ENCODE measurements at regions not wholly inside any gene's neighbourhood (a gene's known extent, or its start where the extent isn't known, plus 50 kb on each side); places are given as distances from the start of the nearest gene placed in this dataset.
"Not testable (repeated sequence)": the region's sequence is repeated elsewhere in the genome, so short reads cannot be mapped to it uniquely, and the experiment has no call there.

DNA sequence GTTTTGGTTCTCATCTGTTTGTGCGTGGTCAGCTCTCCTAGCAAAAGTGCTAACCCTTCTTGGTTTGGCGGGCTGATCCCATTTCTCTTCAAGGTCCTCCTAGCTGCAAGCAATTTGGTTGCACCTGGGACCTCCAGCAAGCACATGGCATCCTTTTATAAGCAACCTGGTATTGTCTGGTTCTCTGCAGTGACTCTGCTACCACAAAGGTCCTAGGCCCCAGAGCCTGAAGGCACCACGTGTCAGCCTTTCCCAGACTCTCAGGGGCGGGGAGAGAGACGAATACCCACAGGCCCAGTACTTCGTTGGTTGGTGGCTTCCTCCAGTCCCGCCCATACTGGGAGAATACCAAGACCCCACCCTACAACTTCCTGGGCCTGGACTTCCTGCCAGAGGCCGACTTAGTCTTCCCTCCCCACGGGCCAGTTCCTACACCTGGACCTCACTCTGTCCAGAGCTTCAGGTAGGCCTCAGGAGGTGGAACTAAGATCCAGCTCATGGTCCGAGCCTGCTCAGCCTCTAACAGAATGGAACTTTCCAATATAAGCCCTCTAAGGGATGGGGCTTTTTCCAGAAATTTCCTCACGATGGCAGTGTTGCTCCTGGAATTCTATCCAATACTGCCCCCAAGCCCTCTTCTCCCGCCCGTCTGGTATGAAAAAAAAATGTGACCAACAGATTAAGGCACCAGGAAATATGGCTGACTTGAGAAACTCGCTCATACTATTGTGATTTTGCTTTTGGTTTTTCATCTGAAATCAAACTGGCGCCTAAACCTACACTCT lies 192.5 kb upstream of the STK26 start:
- Histone ChIP-seq H3K36me3 (ENCODE audit: control insufficient read depth, insufficient read depth, low read length) (peaks cover 22% of the 10 kb centered on the region), H3K4me1 (ENCODE audit: control insufficient read depth, insufficient read depth, low read length) (peaks cover 32% of the 10 kb centered on the region), H3K4me3 (ENCODE audit: low read depth, low read length) (peak overlapping the region; percentile 94), H3K27me3 (ENCODE audit: control insufficient read depth, insufficient read depth, low read length) (no peaks in the 10 kb centered on the region), H3K9ac (ENCODE audit: low read depth, low read length) (peak overlapping the region; percentile 92), H3K9me3 (ENCODE audit: control insufficient read depth, insufficient read depth, low read length) (no peaks in the 10 kb centered on the region), H3K27ac (ENCODE audit: low read depth, low read length) (peak overlapping the region; percentile 96)

- Histone ChIP-seq H3K27me3 (ENCODE audit: control insufficient read depth, insufficient read depth, low read length) (no peaks in the 10 kb centered on the region), H3K9ac (ENCODE audit: low read depth, low read length) (peak overlapping the region; percentile 92), H3K27ac (ENCODE audit: low read depth, low read length) (peak overlapping the region; percentile 96)
These were observed 191.9 kb upstream of the STK26 start for GRCh38 chrX:131831185-131831520.

GRCh38 chrX:131836161-131836560 lies 186.9 kb upstream of the STK26 start:
- H3K4me1 ChIP-seq (ENCODE audit: control insufficient read depth, insufficient read depth, low read length) = peaks cover 15% of the 10 kb centered on the region
- H3K4me3 ChIP-seq (ENCODE audit: low read depth, low read length) = no peak overlapping the region
- H3K27ac ChIP-seq (ENCODE audit: low read depth, low read length) = no peak overlapping the region
- H3K9ac ChIP-seq (ENCODE audit: low read depth, low read length) = no peak overlapping the region
- no peaks in the 10 kb centered on the region for H3K9me3 ChIP-seq (ENCODE audit: control insufficient read depth, insufficient read depth, low read length)
- no peaks in the 10 kb centered on the region for H3K36me3 ChIP-seq (ENCODE audit: control insufficient read depth, insufficient read depth, low read length)
- no peaks in the 10 kb centered on the region for H3K27me3 ChIP-seq (ENCODE audit: control insufficient read depth, insufficient read depth, low read length)

More at GRCh38 chrX:131831185-131831520, 191.9 kb upstream of the STK26 start:
- Histone ChIP-seq H3K4me1 (ENCODE audit: control insufficient read depth, insufficient read depth, low read length) (peaks cover 32% of the 10 kb centered on the region), H3K9me3 (ENCODE audit: control insufficient read depth, insufficient read depth, low read length) (no peaks in the 10 kb centered on the region), H3K36me3 (ENCODE audit: control insufficient read depth, insufficient read depth, low read length) (peaks cover 16% of the 10 kb centered on the region), H3K4me3 (ENCODE audit: low read depth, low read length) (peak overlapping the region; percentile 94)

GRCh38 chrX:131837325-131837724 lies 185.8 kb upstream of the STK26 start:
- H3K9me3 ChIP-seq (ENCODE audit: control insufficient read depth, insufficient read depth, low read length) = no peaks in the 10 kb centered on the region
- H3K9ac ChIP-seq (ENCODE audit: low read depth, low read length) = no peak overlapping the region
- no peak overlapping the region for H3K27ac ChIP-seq (ENCODE audit: low read depth, low read length)
- no peak overlapping the region for H3K4me3 ChIP-seq (ENCODE audit: low read depth, low read length)
- peaks cover 5% of the 10 kb centered on the region for H3K4me1 ChIP-seq (ENCODE audit: control insufficient read depth, insufficient read depth, low read length)
- H3K27me3 ChIP-seq (ENCODE audit: control insufficient read depth, insufficient read depth, low read length) = 0 out of 2 replicates have a peak, but pooled peaks cover 3% of the 10 kb centered on the region
- no peaks in the 10 kb centered on the region for H3K36me3 ChIP-seq (ENCODE audit: control insufficient read depth, insufficient read depth, low read length)

DNA sequence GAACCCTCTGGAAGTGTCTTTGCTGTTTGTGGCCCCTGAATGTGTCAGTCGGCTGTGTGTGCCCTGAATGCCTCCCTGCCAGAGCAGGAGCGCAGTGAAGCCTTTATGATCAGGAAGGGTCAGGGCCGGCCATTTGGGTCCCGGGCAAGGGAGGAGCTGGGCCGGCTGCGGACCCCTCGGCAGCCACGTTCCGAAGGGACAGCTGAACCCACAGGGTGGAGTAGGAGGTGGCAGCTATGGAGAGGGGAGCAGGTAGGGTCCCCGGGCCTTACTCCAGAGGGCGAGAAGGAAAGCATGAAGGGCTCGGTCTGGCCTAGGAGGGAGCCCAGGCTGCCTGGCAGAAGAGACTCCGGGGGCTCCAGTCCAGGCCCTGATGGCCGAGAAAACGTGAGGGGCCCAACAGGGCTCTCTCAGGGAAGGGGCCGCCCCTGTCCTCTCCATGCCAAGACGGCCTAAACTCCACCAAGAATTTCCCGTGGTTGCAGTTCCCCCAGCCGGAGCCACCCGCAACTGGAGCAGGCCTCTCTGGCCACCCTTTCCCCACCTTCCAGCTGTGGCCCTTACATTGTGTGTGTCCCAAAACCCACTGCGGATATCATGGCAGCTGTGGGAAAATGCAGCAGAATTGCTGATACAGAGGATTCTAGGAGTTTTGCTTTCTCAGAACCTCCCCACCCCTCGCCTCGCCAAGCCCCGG lies 182.2 kb upstream of the STK26 start:
- no peaks in the 10 kb centered on the region for H3K36me3 ChIP-seq (ENCODE audit: control insufficient read depth, insufficient read depth, low read length)
- H3K9me3 ChIP-seq (ENCODE audit: control insufficient read depth, insufficient read depth, low read length) = no peaks in the 10 kb centered on the region
- no peak overlapping the region for H3K4me3 ChIP-seq (ENCODE audit: low read depth, low read length)
- peaks cover 3% of the 10 kb centered on the region; the same call in 1 of the 2 replicates for H3K27me3 ChIP-seq (ENCODE audit: control insufficient read depth, insufficient read depth, low read length)
- no peak overlapping the region for H3K27ac ChIP-seq (ENCODE audit: low read depth, low read length)
- peaks cover 3% of the 10 kb centered on the region; the same call in 1 of the 2 replicates for H3K4me1 ChIP-seq (ENCODE audit: control insufficient read depth, insufficient read depth, low read length)
- no peak overlapping the region for H3K9ac ChIP-seq (ENCODE audit: low read depth, low read length)

- no peak overlapping the region for H3K9ac ChIP-seq (ENCODE audit: low read depth, low read length)
- no peaks in the 10 kb centered on the region for H3K36me3 ChIP-seq (ENCODE audit: control insufficient read depth, insufficient read depth, low read length)
- peak overlapping the region; percentile 39 for H3K4me3 ChIP-seq (ENCODE audit: low read depth, low read length)
- no peak overlapping the region for H3K27ac ChIP-seq (ENCODE audit: low read depth, low read length)
- H3K4me1 ChIP-seq (ENCODE audit: control insufficient read depth, insufficient read depth, low read length) = peaks cover 3% of the 10 kb centered on the region; the same call in 1 of the 2 replicates
- peaks cover 3% of the 10 kb centered on the region; the same call in 1 of the 2 replicates for H3K27me3 ChIP-seq (ENCODE audit: control insufficient read depth, insufficient read depth, low read length)
- no peaks in the 10 kb centered on the region for H3K9me3 ChIP-seq (ENCODE audit: control insufficient read depth, insufficient read depth, low read length)
These were observed 181.3 kb upstream of the STK26 start for GRCh38 chrX:131841496-131842437.

GRCh38 chrX:131843987-131844386 lies 179.1 kb upstream of the STK26 start:
- Histone ChIP-seq H3K27ac (ENCODE audit: low read depth, low read length) (no peak overlapping the region), H3K9me3 (ENCODE audit: control insufficient read depth, insufficient read depth, low read length) (no peaks in the 10 kb centered on the region), H3K4me3 (ENCODE audit: low read depth, low read length) (no peak overlapping the region), H3K36me3 (ENCODE audit: control insufficient read depth, insufficient read depth, low read length) (no peaks in the 10 kb centered on the region), H3K9ac (ENCODE audit: low read depth, low read length) (no peak overlapping the region), H3K27me3 (ENCODE audit: control insufficient read depth, insufficient read depth, low read length) (peaks cover 3% of the 10 kb centered on the region; the same call in 1 of the 2 replicates), H3K4me1 (ENCODE audit: control insufficient read depth, insufficient read depth, low read length) (peaks cover 3% of the 10 kb centered on the region; the same call in 1 of the 2 replicates)

DNA sequence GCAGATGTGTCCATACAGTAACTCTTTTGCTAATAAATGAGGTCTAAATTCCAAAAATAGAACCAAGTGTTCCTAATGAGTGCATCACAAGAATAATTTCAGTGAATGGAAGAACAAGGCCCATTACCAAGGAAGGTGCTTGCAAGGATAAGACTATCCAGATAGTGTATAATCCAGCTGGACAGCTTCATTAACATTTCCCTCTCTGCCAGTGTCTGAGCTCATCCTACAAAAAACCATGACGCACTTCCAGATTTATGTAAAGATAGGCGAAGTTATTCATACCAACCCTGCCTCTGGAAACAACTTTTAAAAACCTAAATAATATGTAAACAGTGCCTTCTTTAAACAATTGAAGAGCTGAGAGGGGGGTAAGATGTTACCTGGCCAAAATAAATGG lies 177.9 kb upstream of the STK26 start:
- H3K9me3 ChIP-seq (ENCODE audit: control insufficient read depth, insufficient read depth, low read length) = no peaks in the 10 kb centered on the region
- H3K9ac ChIP-seq (ENCODE audit: low read depth, low read length) = no peak overlapping the region
- H3K36me3 ChIP-seq (ENCODE audit: control insufficient read depth, insufficient read depth, low read length) = no peaks in the 10 kb centered on the region
- peaks cover 3% of the 10 kb centered on the region; the same call in 1 of the 2 replicates for H3K27me3 ChIP-seq (ENCODE audit: control insufficient read depth, insufficient read depth, low read length)
- no peak overlapping the region for H3K27ac ChIP-seq (ENCODE audit: low read depth, low read length)
- H3K4me3 ChIP-seq (ENCODE audit: low read depth, low read length) = no peak overlapping the region
- peaks cover 3% of the 10 kb centered on the region; the same call in 1 of the 2 replicates for H3K4me1 ChIP-seq (ENCODE audit: control insufficient read depth, insufficient read depth, low read length)

- Histone ChIP-seq H3K27ac (ENCODE audit: low read depth, low read length) (no peak overlapping the region), H3K4me1 (ENCODE audit: control insufficient read depth, insufficient read depth, low read length) (peaks cover 3% of the 10 kb centered on the region; the same call in 1 of the 2 replicates), H3K9ac (ENCODE audit: low read depth, low read length) (no peak overlapping the region), H3K9me3 (ENCODE audit: control insufficient read depth, insufficient read depth, low read length) (no peaks in the 10 kb centered on the region), H3K4me3 (ENCODE audit: low read depth, low read length) (no peak overlapping the region), H3K27me3 (ENCODE audit: control insufficient read depth, insufficient read depth, low read length) (peaks cover 3% of the 10 kb centered on the region; the same call in 1 of the 2 replicates), H3K36me3 (ENCODE audit: control insufficient read depth, insufficient read depth, low read length) (no peaks in the 10 kb centered on the region)
These were observed 177.3 kb upstream of the STK26 start for GRCh38 chrX:131845771-131846170.

- not testable (repeated sequence) for H3K4me1 ChIP-seq (ENCODE audit: control insufficient read depth, insufficient read depth, low read length); H3K27me3 ChIP-seq (ENCODE audit: control insufficient read depth, insufficient read depth, low read length); H3K36me3 ChIP-seq (ENCODE audit: control insufficient read depth, insufficient read depth, low read length); H3K4me3 ChIP-seq (ENCODE audit: low read depth, low read length); H3K27ac ChIP-seq (ENCODE audit: low read depth, low read length); H3K9me3 ChIP-seq (ENCODE audit: control insufficient read depth, insufficient read depth, low read length); H3K9ac ChIP-seq (ENCODE audit: low read depth, low read length)
These were observed 172.1 kb upstream of the STK26 start for GRCh38 chrX:131850964-131851363.
